ENCODE measurements at regions not wholly inside any gene's neighbourhood (a gene's known extent, or its start where the extent isn't known, plus 50 kb on each side); places are given as distances from the start of the nearest gene placed in this dataset.

DNA sequence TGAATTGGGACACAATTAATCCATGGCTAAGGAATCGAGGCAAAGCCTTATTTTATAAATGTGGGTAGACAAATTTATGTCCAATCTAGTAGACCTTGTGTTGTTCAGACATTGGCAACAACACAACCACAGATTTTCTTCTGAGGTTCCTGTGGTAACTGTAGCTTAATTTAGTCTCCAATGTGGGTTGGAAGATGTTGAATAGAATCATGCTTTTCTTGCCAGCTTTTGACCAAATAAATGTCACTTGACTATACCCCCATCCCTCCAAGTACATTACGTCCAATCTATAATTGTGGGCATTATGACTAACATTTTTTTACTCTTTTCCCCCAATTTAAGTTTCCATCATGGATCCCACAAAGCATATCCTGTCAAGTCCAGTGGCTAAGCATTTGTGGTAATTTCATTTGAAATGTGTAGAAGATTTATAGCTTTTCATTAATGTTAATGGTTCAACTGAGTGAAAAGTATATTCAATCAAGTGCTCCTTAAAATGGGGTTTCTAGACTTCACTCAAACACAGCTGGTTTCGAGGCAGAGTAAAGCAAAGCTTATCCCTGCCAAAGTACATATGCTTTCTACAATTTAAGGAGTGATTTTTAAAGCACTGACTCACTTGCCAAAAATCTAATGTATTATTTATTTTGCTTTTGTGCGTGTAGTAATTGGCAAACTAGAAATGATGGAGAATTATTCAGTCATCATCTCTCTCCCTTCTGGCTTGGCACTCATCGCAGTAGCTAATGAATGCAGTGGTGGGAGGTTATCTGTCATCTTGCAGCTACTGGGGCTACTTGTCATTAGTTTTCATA lies 141.8 kb downstream of the FAM174A start:
- TF ChIP-seq, protein P1, sequence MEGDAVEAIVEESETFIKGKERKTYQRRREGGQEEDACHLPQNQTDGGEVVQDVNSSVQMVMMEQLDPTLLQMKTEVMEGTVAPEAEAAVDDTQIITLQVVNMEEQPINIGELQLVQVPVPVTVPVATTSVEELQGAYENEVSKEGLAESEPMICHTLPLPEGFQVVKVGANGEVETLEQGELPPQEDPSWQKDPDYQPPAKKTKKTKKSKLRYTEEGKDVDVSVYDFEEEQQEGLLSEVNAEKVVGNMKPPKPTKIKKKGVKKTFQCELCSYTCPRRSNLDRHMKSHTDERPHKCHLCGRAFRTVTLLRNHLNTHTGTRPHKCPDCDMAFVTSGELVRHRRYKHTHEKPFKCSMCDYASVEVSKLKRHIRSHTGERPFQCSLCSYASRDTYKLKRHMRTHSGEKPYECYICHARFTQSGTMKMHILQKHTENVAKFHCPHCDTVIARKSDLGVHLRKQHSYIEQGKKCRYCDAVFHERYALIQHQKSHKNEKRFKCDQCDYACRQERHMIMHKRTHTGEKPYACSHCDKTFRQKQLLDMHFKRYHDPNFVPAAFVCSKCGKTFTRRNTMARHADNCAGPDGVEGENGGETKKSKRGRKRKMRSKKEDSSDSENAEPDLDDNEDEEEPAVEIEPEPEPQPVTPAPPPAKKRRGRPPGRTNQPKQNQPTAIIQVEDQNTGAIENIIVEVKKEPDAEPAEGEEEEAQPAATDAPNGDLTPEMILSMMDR (IDR thresholded peaks at IDR 0.05; ENCODE audit: insufficient read depth, low read depth, low read length), result no peak
- no peak for TF ChIP-seq EZH2 (IDR thresholded peaks at IDR 0.05; ENCODE audit: insufficient read depth, low read length)
